ENCODE measurements at regions not wholly inside any gene's neighbourhood (a gene's known extent, or its start where the extent isn't known, plus 50 kb on each side); places are given as distances from the start of the nearest gene placed in this dataset.

- in situ Hi-C loops (cut with MboI; ENCODE audit: low sequenced_read_pairs, unreplicated experiment), result loop anchor here (25.0 kb wide), 3 partner anchors 758 to 1208 kb away; partner anchors contain the start of gene BTG1
- no peak for TF ChIP-seq CTCF (IDR thresholded peaks at IDR 0.05; ENCODE audit: borderline replicate concordance, control extremely low read depth, extremely low read depth, insufficient read depth, missing control alignments)
Measured at GRCh38 chr12:91379051-91379775, 196.6 kb upstream of the DCN start.

GRCh38 chr12:91377436-91377835, 194.8 kb upstream of the DCN start:
- no peak for TF ChIP-seq CTCF (IDR thresholded peaks at IDR 0.05; ENCODE audit: borderline replicate concordance, control extremely low read depth, extremely low read depth, insufficient read depth, missing control alignments)
- DNase-seq (ENCODE audit: low spot score), result no peak
- in situ Hi-C loops (cut with MboI; ENCODE audit: low sequenced_read_pairs, unreplicated experiment), result loop anchor here (25.0 kb wide), 3 partner anchors 760 to 1210 kb away; partner anchors contain the start of gene BTG1

More at GRCh38 chr12:91379051-91379775, 196.6 kb upstream of the DCN start:
- no peak for DNase-seq (ENCODE audit: low spot score)

- TF ChIP-seq CTCF (IDR thresholded peaks at IDR 0.05; ENCODE audit: borderline replicate concordance, control extremely low read depth, extremely low read depth, insufficient read depth, missing control alignments), result no peak
- in situ Hi-C loops (cut with MboI; ENCODE audit: low sequenced_read_pairs, unreplicated experiment), result no loop called here
- no peak for DNase-seq (ENCODE audit: low spot score)
Measured at GRCh38 chr12:91373086-91373485, 190.5 kb upstream of the DCN start.

- in situ Hi-C loops (cut with MboI; ENCODE audit: low sequenced_read_pairs, unreplicated experiment), result no loop called here
- no peak for TF ChIP-seq CTCF (IDR thresholded peaks at IDR 0.05; ENCODE audit: borderline replicate concordance, control extremely low read depth, extremely low read depth, insufficient read depth, missing control alignments)
- no peak for DNase-seq (ENCODE audit: low spot score)
Measured at GRCh38 chr12:91370086-91370868, 187.7 kb upstream of the DCN start.

GRCh38 chr12:91368613-91369012, 186.0 kb upstream of the DCN start:
- DNase-seq (ENCODE audit: low spot score), result no peak
- in situ Hi-C loops (cut with MboI; ENCODE audit: low sequenced_read_pairs, unreplicated experiment), result no loop called here

More at GRCh38 chr12:91368613-91369012, 186.0 kb upstream of the DCN start:
- TF ChIP-seq CTCF (IDR thresholded peaks at IDR 0.05; ENCODE audit: borderline replicate concordance, control extremely low read depth, extremely low read depth, insufficient read depth, missing control alignments), result no peak

Measured in GM13976 (cell line).